ENCODE measurements at regions not wholly inside any gene's neighbourhood (a gene's known extent, or its start where the extent isn't known, plus 50 kb on each side); places are given as distances from the start of the nearest gene placed in this dataset.
"Not testable (repeated sequence)": the region's sequence is repeated elsewhere in the genome, so short reads cannot be mapped to it uniquely, and the experiment has no call there.

GRCh38 chr10:36018996-36019395, 376.9 kb upstream of the FZD8 start:
- no peak overlapping the region for H3K4me3 ChIP-seq (replicated peaks; ENCODE audit: low read depth, low read length)
- no peak for TF ChIP-seq CTCF (IDR thresholded peaks at IDR 0.05; ENCODE audit: low read length, missing control alignments)
- DNase-seq (ENCODE audit: low read depth) = no peak

- H3K4me3 ChIP-seq (replicated peaks; ENCODE audit: low read depth, low read length) = no peak overlapping the region
- DNase-seq (ENCODE audit: low read depth) = no peak
- no peak for TF ChIP-seq CTCF (IDR thresholded peaks at IDR 0.05; ENCODE audit: low read length, missing control alignments)
Measured at GRCh38 chr10:36017137-36017536, 375.0 kb upstream of the FZD8 start.

GRCh38 chr10:36007369-36007768, 365.3 kb upstream of the FZD8 start:
- TF ChIP-seq CTCF (IDR thresholded peaks at IDR 0.05; ENCODE audit: low read length, missing control alignments) = no peak
- no peak for DNase-seq (ENCODE audit: low read depth)
- H3K4me3 ChIP-seq (replicated peaks; ENCODE audit: low read depth, low read length) = no peak overlapping the region

- no peak for DNase-seq (ENCODE audit: low read depth)
- no peak overlapping the region for H3K4me3 ChIP-seq (replicated peaks; ENCODE audit: low read depth, low read length)
- no peak for TF ChIP-seq CTCF (IDR thresholded peaks at IDR 0.05; ENCODE audit: low read length, missing control alignments)
Measured at GRCh38 chr10:36003688-36004087, 361.6 kb upstream of the FZD8 start.

GRCh38 chr10:36003031-36003600, 361.0 kb upstream of the FZD8 start:
- no peak overlapping the region for H3K4me3 ChIP-seq (replicated peaks; ENCODE audit: low read depth, low read length)
- TF ChIP-seq CTCF (IDR thresholded peaks at IDR 0.05; ENCODE audit: low read length, missing control alignments) = no peak
- DNase-seq (ENCODE audit: low read depth) = no peak

GRCh38 chr10:36002445-36002844, 360.3 kb upstream of the FZD8 start:
- DNase-seq (ENCODE audit: low read depth) = no peak
- no peak overlapping the region for H3K4me3 ChIP-seq (replicated peaks; ENCODE audit: low read depth, low read length)

GRCh38 chr10:36000754-36001153, 358.7 kb upstream of the FZD8 start:
- not testable (repeated sequence) for H3K4me3 ChIP-seq (replicated peaks; ENCODE audit: low read depth, low read length); DNase-seq (ENCODE audit: low read depth)

More at GRCh38 chr10:36002445-36002844, 360.3 kb upstream of the FZD8 start:
- no peak for TF ChIP-seq CTCF (IDR thresholded peaks at IDR 0.05; ENCODE audit: low read length, missing control alignments)
